SU-DHL-6 (cell line): ENCODE measurements at regions not wholly inside any gene's neighbourhood (a gene's known extent, or its start where the extent isn't known, plus 50 kb on each side); places are given as distances from the start of the nearest gene placed in this dataset.

ENCODE experiments used
- H2AFZ ChIP-seq: fragments of 200-600 bp; sonication (generic); 2 replicates; pipeline ENCODE4 v1.6.1; 2014; ENCODE audit warnings: low read depth, mild to moderate bottlenecking, moderate library complexity, mixed read lengths, antibody characterized with exemption, low read length; ENCODE audit not compliant: severe bottlenecking
- H3F3A ChIP-seq: fragments of 200-600 bp; shearing (Covaris generic); 2 replicates; pipeline ENCODE4 v1.6.0; 2016; ENCODE audit warnings: antibody characterized with exemption, mild to moderate bottlenecking; ENCODE audit not compliant: insufficient read depth
- H3K27ac ChIP-seq: fragments of 200-600 bp; sonication (generic); 2 replicates; pipeline ENCODE4 v1.5.1; 2016; ENCODE audit warnings: low read depth, mild to moderate bottlenecking, low read length, moderate library complexity, mixed read lengths
- H3K27me3 ChIP-seq: fragments of 200-600 bp; sonication (generic), shearing (Covaris generic); 2 replicates; pipeline ENCODE4 v1.6.0; 2014; ENCODE audit warnings: mild to moderate bottlenecking, low read length
- H3K36me3 ChIP-seq: fragments of 200-600 bp; sonication (generic); 2 replicates; pipeline ENCODE4 v1.6.1; 2014; ENCODE audit warnings: mild to moderate bottlenecking, low read length, mixed read lengths
- H3K4me2 ChIP-seq: fragments of 300-600, 200-600 bp; shearing (Covaris generic), sonication (generic); 2 replicates; pipeline ENCODE4 v1.6.0; 2014; ENCODE audit warnings: low read length, low read depth, mild to moderate bottlenecking; ENCODE audit not compliant: poor library complexity, severe bottlenecking
- H3K4me3 ChIP-seq: fragments of 200-600 bp; sonication (generic); 2 replicates; pipeline ENCODE4 v1.5.1; 2014; ENCODE audit warnings: antibody characterized with exemption, low read length, mild to moderate bottlenecking, mixed read lengths; ENCODE audit not compliant: insufficient read depth, poor library complexity, severe bottlenecking
- H3K79me2 ChIP-seq: fragments of 200-600 bp; sonication (generic); 2 replicates; pipeline ENCODE4 v1.6.1; 2014; ENCODE audit warnings: mild to moderate bottlenecking, low read length, moderate library complexity; ENCODE audit not compliant: insufficient read depth
- H3K9ac ChIP-seq: fragments of 200-600 bp; sonication (generic); 2 replicates; pipeline ENCODE4 v1.7.0; 2014; ENCODE audit warnings: mild to moderate bottlenecking, low read length
- H3K9me2 ChIP-seq: fragments of 200-600 bp; sonication (generic); replicated peaks from 2 replicates; pipeline ENCODE4 v1.6.1; 2014; ENCODE audit warnings: low read length; ENCODE audit not compliant: insufficient read depth
- H3K9me3 ChIP-seq: fragments of 200-600 bp; sonication (generic); 2 replicates; pipeline ENCODE4 v1.6.1; 2014; ENCODE audit warnings: low read length, mixed read lengths; ENCODE audit not compliant: insufficient read depth
- H4K20me1 ChIP-seq: fragments of 200-600 bp; sonication (generic); 2 replicates; pipeline ENCODE4 v1.6.1; 2014; ENCODE audit warnings: low read depth, mild to moderate bottlenecking, antibody characterized with exemption, low read length, moderate library complexity, mixed read lengths
- EZH2phosphoT487 ChIP-seq: fragments of 200-600 bp; sonication (generic), shearing (Covaris generic); conservative IDR thresholded peaks from 2 replicates; pipeline ENCODE4 v1.6.1; 2018; ENCODE audit warnings: mild to moderate bottlenecking, antibody characterized with exemption, low read length, moderate library complexity, mixed read lengths
- TF ChIP-seq, protein P1 (sequence below): fragments of 200-600 bp; sonication (generic); IDR thresholded peaks from one replicate; pipeline ENCODE4 v1.5.1; 2017; ENCODE audit warnings: antibody characterized with exemption, mild to moderate bottlenecking, low read length, moderate library complexity; ENCODE audit not compliant: insufficient read depth, poor library complexity, severe bottlenecking

DNA sequence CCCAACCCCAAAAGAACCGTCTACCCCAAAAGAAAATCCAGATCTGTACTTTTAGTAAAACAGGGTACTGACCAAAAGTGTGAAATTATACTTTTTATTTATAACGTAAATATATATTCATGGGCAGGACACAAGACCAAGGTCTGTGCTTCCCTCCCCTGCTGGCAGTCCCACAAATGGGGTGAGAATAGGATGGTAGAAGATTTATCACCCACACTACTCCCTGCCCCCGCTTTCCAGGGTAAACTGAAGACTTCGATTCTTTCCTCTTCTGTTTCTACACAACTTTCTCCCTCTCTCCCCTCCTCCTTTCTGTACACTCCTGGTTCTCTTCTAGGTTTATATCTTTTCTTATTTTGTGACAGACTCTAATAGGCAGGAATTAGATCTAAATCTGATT lies 79.7 kb downstream of the MDH1 start:
- Histone ChIP-seq H3K4me3 (no peak overlapping the region), H4K20me1 (no peaks in the 10 kb centered on the region), H3K9me3 (no peaks in the 10 kb centered on the region), H3K27ac (no peak overlapping the region), H3K9me2 (no peaks in the 10 kb centered on the region), H3K27me3 (no peaks in the 10 kb centered on the region), H3K9ac (no peak overlapping the region), H2AFZ (no peak overlapping the region), H3K4me2 (no peak overlapping the region), H3F3A (no peaks in the 10 kb centered on the region), H3K79me2 (no peaks in the 10 kb centered on the region), H3K36me3 (no peaks in the 10 kb centered on the region)
- TF ChIP-seq, protein P1, sequence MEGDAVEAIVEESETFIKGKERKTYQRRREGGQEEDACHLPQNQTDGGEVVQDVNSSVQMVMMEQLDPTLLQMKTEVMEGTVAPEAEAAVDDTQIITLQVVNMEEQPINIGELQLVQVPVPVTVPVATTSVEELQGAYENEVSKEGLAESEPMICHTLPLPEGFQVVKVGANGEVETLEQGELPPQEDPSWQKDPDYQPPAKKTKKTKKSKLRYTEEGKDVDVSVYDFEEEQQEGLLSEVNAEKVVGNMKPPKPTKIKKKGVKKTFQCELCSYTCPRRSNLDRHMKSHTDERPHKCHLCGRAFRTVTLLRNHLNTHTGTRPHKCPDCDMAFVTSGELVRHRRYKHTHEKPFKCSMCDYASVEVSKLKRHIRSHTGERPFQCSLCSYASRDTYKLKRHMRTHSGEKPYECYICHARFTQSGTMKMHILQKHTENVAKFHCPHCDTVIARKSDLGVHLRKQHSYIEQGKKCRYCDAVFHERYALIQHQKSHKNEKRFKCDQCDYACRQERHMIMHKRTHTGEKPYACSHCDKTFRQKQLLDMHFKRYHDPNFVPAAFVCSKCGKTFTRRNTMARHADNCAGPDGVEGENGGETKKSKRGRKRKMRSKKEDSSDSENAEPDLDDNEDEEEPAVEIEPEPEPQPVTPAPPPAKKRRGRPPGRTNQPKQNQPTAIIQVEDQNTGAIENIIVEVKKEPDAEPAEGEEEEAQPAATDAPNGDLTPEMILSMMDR: no peak
- no peak for TF ChIP-seq EZH2phosphoT487

DNA sequence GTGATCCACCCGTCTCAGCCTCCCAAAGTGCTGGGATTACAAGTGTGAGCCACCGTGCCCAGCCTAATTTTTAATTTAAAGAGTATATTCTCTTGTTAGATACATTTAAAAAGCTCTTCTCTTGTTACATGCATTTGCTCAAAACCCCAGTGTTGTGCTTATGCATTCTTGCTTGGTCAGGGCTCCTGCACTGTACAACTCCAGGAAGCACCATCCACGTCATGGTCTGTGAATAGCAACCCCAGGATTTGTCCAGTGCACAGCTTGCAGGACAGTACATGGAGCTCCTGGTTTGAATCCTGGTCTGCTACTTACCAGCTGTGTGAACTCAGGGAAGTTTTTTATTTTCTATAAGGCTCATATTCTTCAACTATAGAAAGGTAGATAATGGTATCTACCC lies 80.8 kb downstream of the MDH1 start:
- H3F3A ChIP-seq: no peaks in the 10 kb centered on the region
- no peak overlapping the region for H3K4me3 ChIP-seq
- H3K79me2 ChIP-seq: no peaks in the 10 kb centered on the region
- H2AFZ ChIP-seq: no peak overlapping the region
- H3K36me3 ChIP-seq: no peaks in the 10 kb centered on the region
- no peaks in the 10 kb centered on the region for H3K27me3 ChIP-seq
- no peak overlapping the region for H3K4me2 ChIP-seq
- TF ChIP-seq, protein P1: no peak
- TF ChIP-seq EZH2phosphoT487: no peak
- no peak overlapping the region for H3K9ac ChIP-seq
- H3K9me3 ChIP-seq: no peaks in the 10 kb centered on the region
- no peak overlapping the region for H3K27ac ChIP-seq
- H3K9me2 ChIP-seq: no peaks in the 10 kb centered on the region
- H4K20me1 ChIP-seq: no peaks in the 10 kb centered on the region

DNA sequence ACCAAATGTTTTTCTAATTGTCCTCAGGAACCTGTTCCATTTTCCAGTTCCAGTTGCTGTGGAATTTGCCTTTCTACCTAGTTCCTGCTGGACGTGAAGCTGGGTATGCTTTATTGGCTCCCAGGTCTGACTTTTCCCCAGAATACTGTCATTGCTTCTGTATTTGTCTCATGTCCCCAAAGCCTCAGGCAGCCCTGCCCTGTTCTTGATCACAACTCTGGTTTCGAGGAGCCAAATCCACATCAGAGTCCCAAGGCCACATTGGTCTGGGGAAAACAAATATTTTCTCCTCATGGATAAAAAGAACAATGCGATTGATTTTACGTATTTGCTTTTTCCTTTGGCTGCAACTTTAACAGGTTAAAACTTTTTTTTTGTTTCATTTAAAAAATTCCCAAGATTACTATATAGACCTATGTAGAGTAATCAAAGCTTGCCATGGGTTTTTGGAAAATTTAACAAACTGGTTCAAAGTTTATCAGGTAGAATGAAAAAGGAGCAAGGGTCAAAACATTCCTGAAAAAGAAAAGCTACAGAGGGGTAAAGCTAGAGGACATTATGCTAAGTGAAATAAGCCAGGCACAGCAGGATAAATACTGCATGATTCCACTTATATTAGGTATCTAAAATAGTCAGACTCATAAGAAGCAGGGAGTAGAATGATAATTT lies 85.2 kb downstream of the MDH1 start:
- Histone ChIP-seq H3F3A (no peaks in the 10 kb centered on the region), H4K20me1 (no peaks in the 10 kb centered on the region), H3K36me3 (no peaks in the 10 kb centered on the region), H3K9ac (no peak overlapping the region), H3K4me3 (no peak overlapping the region), H3K9me3 (no peaks in the 10 kb centered on the region), H3K27ac (no peak overlapping the region), H3K9me2 (no peaks in the 10 kb centered on the region), H3K4me2 (no peak overlapping the region), H3K27me3 (no peaks in the 10 kb centered on the region), H2AFZ (no peak overlapping the region), H3K79me2 (no peaks in the 10 kb centered on the region)
- TF ChIP-seq, protein P1: no peak
- no peak for TF ChIP-seq EZH2phosphoT487
